ENCODE measurements at regions not wholly inside any gene's neighbourhood (a gene's known extent, or its start where the extent isn't known, plus 50 kb on each side); places are given as distances from the start of the nearest gene placed in this dataset.
"Not testable (repeated sequence)": the region's sequence is repeated elsewhere in the genome, so short reads cannot be mapped to it uniquely, and the experiment has no call there.

GRCh38 chr12:75754698-75755097 is 243.3 kb upstream of the KRR1 start:
- DNase-seq, result no peak

GRCh38 chr12:75754141-75754540 is 242.7 kb upstream of the KRR1 start:
- DNase-seq, result no peak

GRCh38 chr12:75751769-75752471 is 240.5 kb upstream of the KRR1 start:
- DNase-seq, result no peak

GRCh38 chr12:75750716-75751306 is 239.4 kb upstream of the KRR1 start:
- no peak for DNase-seq

- DNase-seq, result not testable (repeated sequence)
Observed at GRCh38 chr12:75748990-75749389, 237.6 kb upstream of the KRR1 start.

- DNase-seq, result no peak
Observed at GRCh38 chr12:75748136-75748535, 236.7 kb upstream of the KRR1 start.

GRCh38 chr12:75747572-75748021 is 236.2 kb upstream of the KRR1 start:
- no peak for DNase-seq

GRCh38 chr12:75746621-75747020 is 235.2 kb upstream of the KRR1 start:
- DNase-seq, result no peak

GRCh38 chr12:75744607-75745256 is 233.3 kb upstream of the KRR1 start:
- no peak for DNase-seq

GRCh38 chr12:75742961-75743360 is 231.6 kb upstream of the KRR1 start:
- DNase-seq, result no peak

- no peak for DNase-seq
Observed at GRCh38 chr12:75742048-75742447, 230.6 kb upstream of the KRR1 start.

- DNase-seq, result no peak
Observed at GRCh38 chr12:75739912-75740311, 228.5 kb upstream of the KRR1 start.

GRCh38 chr12:75739098-75739497 is 227.7 kb upstream of the KRR1 start:
- DNase-seq, result not testable (repeated sequence)

- no peak for DNase-seq
Observed at GRCh38 chr12:75738486-75738885, 227.1 kb upstream of the KRR1 start.

- no peak for DNase-seq
Observed at GRCh38 chr12:75735853-75736252, 224.4 kb upstream of the KRR1 start.

- DNase-seq, result no peak
Observed at GRCh38 chr12:75728826-75729225, 217.4 kb upstream of the KRR1 start.

GRCh38 chr12:75727577-75727976 is 216.2 kb upstream of the KRR1 start:
- DNase-seq, result no peak

- no peak for DNase-seq
Observed at GRCh38 chr12:75725521-75726111, 214.2 kb upstream of the KRR1 start.

GRCh38 chr12:75724928-75725312 is 213.5 kb upstream of the KRR1 start:
- no peak for DNase-seq

- no peak for DNase-seq
Observed at GRCh38 chr12:75724307-75724927, 213.0 kb upstream of the KRR1 start.

- peak; percentile 33 for DNase-seq
Observed at GRCh38 chr12:75722714-75723200, 211.3 kb upstream of the KRR1 start.

GRCh38 chr12:75721796-75722195 is 210.4 kb upstream of the KRR1 start:
- no peak for DNase-seq

Data from central memory CD4-positive, alpha-beta T cell (primary cell).